ENCODE measurements at regions not wholly inside any gene's neighbourhood (a gene's known extent, or its start where the extent isn't known, plus 50 kb on each side); places are given as distances from the start of the nearest gene placed in this dataset.

GRCh38 chr10:71052708-71053107 lies 159.7 kb upstream of the UNC5B start:
- no peak for DNase-seq
- H3K4me1 ChIP-seq: no peaks in the 10 kb centered on the region

DNA sequence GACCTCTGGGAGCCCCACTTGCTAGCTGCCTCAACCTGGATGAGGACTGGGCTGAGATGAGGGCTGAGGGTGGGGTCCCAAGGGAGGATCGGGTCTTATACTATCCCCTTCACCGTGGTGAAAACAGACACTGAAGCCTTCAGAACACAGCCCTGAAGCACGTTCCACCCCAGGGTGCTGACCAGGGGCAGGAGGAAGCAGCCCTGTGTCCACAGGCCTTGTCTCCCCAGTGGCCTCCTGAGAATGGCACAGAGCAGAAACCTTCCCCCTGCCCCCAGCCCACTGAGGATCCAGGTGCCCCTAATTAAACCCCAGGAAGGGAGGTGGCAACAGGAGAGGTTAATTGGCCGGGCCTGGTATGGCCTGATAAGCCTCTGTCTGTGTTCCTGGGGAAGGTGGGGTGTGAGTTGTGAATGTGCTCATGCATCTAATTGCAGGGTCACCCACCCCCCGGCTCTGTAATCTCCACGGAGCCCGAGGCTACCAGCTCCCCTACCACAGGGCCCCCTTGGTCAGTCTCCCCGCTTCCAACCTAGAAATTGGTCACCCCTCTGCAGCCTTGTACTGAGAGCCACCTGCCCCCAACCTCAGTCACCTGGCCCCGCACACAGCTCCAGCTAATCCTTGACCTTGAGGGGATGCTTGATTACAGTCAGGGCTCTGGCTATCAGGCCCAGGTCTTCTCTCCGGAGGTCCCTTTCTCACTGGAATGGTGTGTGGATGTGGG lies 159.0 kb upstream of the UNC5B start:
- intact Hi-C loops (cut with DNase I): no loop called here
- DNase-seq: no peak
- Histone ChIP-seq H3K27ac (no peak overlapping the region), H3K36me3 (no peaks in the 10 kb centered on the region), H3K9me3 (no peaks in the 10 kb centered on the region), H3K27me3 (no peaks in the 10 kb centered on the region), H3K4me1 (no peaks in the 10 kb centered on the region), H3K4me3 (no peak overlapping the region)
- no peak for TF ChIP-seq POLR2A (IDR thresholded peaks at IDR 0.05)
- TF ChIP-seq CTCF (IDR thresholded peaks at IDR 0.05): no peak
- ATAC-seq: peak in 1 of 4 donors; percentile 8
- WGBS (ENCODE audit: insufficient coverage, low coverage, low lambda C conversion rate, missing lambda C conversion rate): 69% methylated on average over 5 of the region's 10 CpGs

More at GRCh38 chr10:71052708-71053107, 159.7 kb upstream of the UNC5B start:
- Histone ChIP-seq H3K27ac (no peak overlapping the region), H3K36me3 (no peaks in the 10 kb centered on the region), H3K9me3 (no peaks in the 10 kb centered on the region), H3K4me3 (no peak overlapping the region), H3K27me3 (no peaks in the 10 kb centered on the region)
- TF ChIP-seq POLR2A (IDR thresholded peaks at IDR 0.05) (no peak), CTCF (IDR thresholded peaks at IDR 0.05) (no peak)
- WGBS (ENCODE audit: insufficient coverage, low coverage, low lambda C conversion rate, missing lambda C conversion rate): 80% methylated on average over 2 of the region's 4 CpGs
- intact Hi-C loops (cut with DNase I): no loop called here
- ATAC-seq: no peak

- intact Hi-C loops (cut with DNase I): no loop called here
- DNase-seq (no peak), ATAC-seq (no peak)
- no peak overlapping the region for H3K4me3 ChIP-seq
- H3K4me1 ChIP-seq: no peaks in the 10 kb centered on the region
- WGBS (ENCODE audit: insufficient coverage, low coverage, low lambda C conversion rate, missing lambda C conversion rate): 83% methylated on average over 4 of the region's 4 CpGs
- TF ChIP-seq CTCF (IDR thresholded peaks at IDR 0.05) (no peak), POLR2A (IDR thresholded peaks at IDR 0.05) (no peak)
- no peaks in the 10 kb centered on the region for H3K27me3 ChIP-seq
- H3K27ac ChIP-seq: no peak overlapping the region
- no peaks in the 10 kb centered on the region for H3K9me3 ChIP-seq
- H3K36me3 ChIP-seq: no peaks in the 10 kb centered on the region
These were observed 154.1 kb upstream of the UNC5B start for GRCh38 chr10:71058308-71058707.

DNA sequence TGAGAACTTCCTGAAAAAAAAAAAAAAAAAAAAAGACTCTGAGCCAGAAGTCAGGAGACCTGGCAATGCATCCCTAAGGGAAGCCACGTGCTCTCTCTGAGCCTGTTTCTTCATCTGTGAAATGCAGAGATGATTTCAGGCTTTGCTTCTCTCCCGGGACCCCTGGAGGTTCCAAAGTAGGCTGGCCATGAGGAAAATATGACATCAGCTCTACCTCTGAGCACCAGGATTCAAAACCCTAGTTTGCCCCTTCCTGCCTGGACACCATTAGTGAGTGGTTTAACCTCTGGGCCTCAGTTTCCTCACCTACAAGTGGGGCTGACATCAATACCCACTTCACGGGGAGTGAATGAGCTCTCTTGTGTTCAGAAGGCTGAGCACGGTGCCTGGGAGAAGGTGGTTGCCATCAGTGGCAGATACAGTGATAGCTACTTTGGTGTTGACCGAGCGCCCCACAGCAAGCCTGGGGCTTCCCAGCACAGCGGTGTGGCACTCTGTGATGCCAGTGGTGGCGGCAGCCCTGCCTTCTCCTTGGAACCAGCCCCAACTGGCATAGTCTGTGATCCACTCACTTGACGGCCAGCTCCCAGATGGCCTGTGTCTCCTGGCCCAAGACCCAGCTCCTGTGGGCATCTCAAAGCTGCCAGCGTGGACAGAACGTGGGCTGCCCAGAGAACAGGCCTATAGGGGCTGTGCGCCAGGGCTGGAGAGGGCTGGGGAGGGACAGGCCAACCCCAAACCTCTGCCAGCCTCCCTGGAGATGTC lies 153.1 kb upstream of the UNC5B start:
- no peaks in the 10 kb centered on the region for H3K36me3 ChIP-seq
- H3K4me3 ChIP-seq: no peak overlapping the region
- no peaks in the 10 kb centered on the region for H3K9me3 ChIP-seq
- WGBS (ENCODE audit: insufficient coverage, low coverage, low lambda C conversion rate, missing lambda C conversion rate): 55% methylated on average over 3 of the region's 12 CpGs
- H3K27me3 ChIP-seq: no peaks in the 10 kb centered on the region
- H3K27ac ChIP-seq: no peak overlapping the region
- no peak for DNase-seq
- H3K4me1 ChIP-seq: no peaks in the 10 kb centered on the region
- no peak for TF ChIP-seq CTCF (IDR thresholded peaks at IDR 0.05)
- TF ChIP-seq POLR2A (IDR thresholded peaks at IDR 0.05): no peak
- ATAC-seq: no peak
- intact Hi-C loops (cut with DNase I): no loop called here

Data from right lobe of liver (tissue), 6 donors.